AG04449 (cell line): ENCODE measurements at regions not wholly inside any gene's neighbourhood (a gene's known extent, or its start where the extent isn't known, plus 50 kb on each side); places are given as distances from the start of the nearest gene placed in this dataset.

Experiments used
- CTCF ChIA-PET: fragments of 350-600 bp; formaldehyde crosslinking; extraction: SDS; loops from one replicate; lab custom pipeline; 2021; ENCODE audit warnings: antibody characterized with exemption; lab: Yijun Ruan, JAX
- POLR2A ChIA-PET: fragments of 400-600, 350-600 bp; formaldehyde crosslinking; extraction: SDS; loops from one replicate; lab custom pipeline; 2020; ENCODE audit warnings: antibody characterized with exemption, inconsistent platforms; lab: Yijun Ruan, JAX
- DNase-seq: peaks from one replicate; pipeline ENCODE4 v3.0.0-alpha.2; 2010; ENCODE audit warnings: low read depth, low spot score
- H3K4me3 ChIP-seq: 2 replicates; pipeline ENCODE4 v1.5.1; 2011; ENCODE audit warnings: low read depth, mild to moderate bottlenecking, control low read depth, low read length
- TF ChIP-seq, protein P1 (sequence below): IDR thresholded peaks from one replicate; pipeline ENCODE4 v1.5.1; 2011; ENCODE audit warnings: mild to moderate bottlenecking, moderate library complexity, low read length, control low read depth, inconsistent platforms; ENCODE audit not compliant: insufficient read depth; ENCODE audit errors: missing control alignments

DNA sequence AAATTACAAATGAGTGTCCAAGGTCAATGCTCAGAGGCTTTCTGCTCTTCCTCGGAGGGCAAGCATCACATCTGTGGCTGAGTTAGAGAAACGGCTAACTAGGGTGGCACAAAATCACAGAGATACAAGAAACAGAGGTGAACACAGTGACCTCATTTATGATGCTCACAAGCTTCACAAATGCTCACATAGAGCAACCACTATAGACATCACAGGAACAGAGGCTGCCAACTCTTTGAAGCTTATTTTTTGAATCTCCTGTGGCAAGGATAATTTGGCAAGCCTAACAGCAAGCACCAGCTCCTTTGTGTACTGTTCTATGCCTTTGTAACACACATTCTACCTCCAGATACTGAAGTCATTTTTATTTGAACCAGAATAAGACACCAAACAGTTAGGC, 416.5 kb upstream of the DDI1 start:
- DNase-seq, result no peak
- POLR2A ChIA-PET, result no interaction called here

DNA sequence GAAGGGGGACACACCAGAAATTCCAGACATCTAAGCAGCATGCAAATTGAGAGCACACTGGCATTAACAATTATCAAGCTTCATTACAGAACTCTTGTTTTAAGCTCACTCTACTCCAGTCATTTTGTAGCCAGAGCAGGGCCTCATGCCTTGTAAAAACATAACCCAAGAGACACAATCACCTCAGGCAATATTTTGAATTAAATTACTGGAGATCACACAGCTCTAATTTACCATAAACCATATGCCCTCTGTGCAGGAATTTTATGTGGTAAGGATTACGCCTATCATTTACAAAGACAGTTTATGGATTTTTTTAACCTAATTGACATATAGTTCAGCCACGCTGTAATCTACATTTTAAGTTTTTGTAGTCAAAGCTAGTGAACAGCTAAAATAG, 414.1 kb upstream of the DDI1 start:
- TF ChIP-seq, protein P1, sequence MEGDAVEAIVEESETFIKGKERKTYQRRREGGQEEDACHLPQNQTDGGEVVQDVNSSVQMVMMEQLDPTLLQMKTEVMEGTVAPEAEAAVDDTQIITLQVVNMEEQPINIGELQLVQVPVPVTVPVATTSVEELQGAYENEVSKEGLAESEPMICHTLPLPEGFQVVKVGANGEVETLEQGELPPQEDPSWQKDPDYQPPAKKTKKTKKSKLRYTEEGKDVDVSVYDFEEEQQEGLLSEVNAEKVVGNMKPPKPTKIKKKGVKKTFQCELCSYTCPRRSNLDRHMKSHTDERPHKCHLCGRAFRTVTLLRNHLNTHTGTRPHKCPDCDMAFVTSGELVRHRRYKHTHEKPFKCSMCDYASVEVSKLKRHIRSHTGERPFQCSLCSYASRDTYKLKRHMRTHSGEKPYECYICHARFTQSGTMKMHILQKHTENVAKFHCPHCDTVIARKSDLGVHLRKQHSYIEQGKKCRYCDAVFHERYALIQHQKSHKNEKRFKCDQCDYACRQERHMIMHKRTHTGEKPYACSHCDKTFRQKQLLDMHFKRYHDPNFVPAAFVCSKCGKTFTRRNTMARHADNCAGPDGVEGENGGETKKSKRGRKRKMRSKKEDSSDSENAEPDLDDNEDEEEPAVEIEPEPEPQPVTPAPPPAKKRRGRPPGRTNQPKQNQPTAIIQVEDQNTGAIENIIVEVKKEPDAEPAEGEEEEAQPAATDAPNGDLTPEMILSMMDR, result no peak
- POLR2A ChIA-PET, result no interaction called here
- H3K4me3 ChIP-seq, result no peak overlapping the region
- CTCF ChIA-PET, result interaction anchor here (0.5 to 3.0 kb wide), 3 partner anchors 11 to 1483 kb away, joined by 4 to 12 read pairs (median 7); no protein-coding TSS in a partner anchor
- DNase-seq, result no peak

More for the DNA sequence above, 416.5 kb upstream of the DDI1 start:
- CTCF ChIA-PET, result interaction anchor here (0.9 to 2.3 kb wide), 6 partner anchors 9 to 418 kb away, joined by 3 to 10 read pairs (median 4); no protein-coding TSS in a partner anchor
- TF ChIP-seq, protein P1, result no peak
- H3K4me3 ChIP-seq, result no peak overlapping the region

DNA sequence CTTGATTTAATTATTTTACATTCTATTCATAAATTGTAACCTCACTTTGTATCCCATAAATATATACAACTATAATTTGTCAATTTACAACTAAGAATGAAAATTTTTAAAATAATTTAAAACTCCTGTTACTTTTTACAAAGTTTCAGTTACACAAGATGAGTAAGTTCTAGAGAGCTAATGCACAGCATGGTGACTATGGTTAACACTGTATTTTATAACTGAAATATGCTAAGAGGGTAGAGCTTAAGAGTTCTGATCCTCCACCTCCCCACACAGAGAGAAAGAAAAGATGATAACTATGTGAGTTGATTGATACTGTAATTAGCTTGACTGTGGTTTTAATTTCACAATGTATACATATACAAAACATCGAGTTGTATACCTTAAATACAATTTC, 412.5 kb upstream of the DDI1 start:
- CTCF ChIA-PET, result interaction anchor here (0.6 to 3.0 kb wide), 5 partner anchors 13 to 58 kb away, joined by 3 to 12 read pairs (median 4); no protein-coding TSS in a partner anchor
- no peak overlapping the region for H3K4me3 ChIP-seq
- POLR2A ChIA-PET, result no interaction called here
- no peak for DNase-seq
- TF ChIP-seq, protein P1, result no peak

DNA sequence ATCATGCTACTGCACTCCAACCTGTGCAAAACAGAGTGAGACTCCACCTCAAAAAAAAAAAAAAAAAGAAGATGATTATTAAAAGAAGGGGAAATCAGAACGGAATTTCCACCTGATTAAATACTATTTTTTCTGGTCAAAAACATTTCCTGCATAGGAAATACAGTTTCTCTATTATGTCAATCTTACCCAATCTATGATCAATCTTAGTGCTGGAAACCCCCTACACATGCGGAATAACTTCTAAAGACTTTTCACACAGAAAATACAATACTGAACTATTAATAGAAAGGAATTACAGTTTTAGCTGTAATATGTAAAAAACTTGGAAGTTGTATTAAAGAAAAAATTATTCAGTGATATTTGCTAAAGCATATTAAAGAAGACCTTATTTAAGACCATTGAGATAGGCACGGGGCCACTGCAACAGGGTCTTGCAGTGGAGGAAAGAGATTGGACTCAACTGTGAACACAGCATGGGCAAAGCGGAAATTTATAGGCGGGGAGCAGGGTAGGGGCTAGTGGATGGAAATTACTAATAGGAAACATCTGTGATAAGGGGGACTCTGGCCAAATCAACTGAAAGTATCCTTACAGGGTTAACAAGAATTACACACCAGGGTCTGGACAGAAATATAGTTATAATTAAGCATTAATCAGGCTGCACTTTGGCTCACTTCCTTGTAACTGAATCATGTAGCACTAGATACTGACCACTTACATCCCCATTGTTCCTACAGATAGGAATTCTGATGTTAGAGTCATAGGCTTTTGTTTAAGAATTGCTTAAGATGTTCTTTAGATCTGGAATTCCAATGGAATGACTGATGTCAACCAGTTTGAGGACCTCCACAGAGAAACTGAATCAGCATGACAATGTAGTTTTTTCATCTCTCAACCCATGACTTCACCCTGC, 411.5 kb upstream of the DDI1 start:
- TF ChIP-seq, protein P1, result no peak
- POLR2A ChIA-PET, result no interaction called here

DNA sequence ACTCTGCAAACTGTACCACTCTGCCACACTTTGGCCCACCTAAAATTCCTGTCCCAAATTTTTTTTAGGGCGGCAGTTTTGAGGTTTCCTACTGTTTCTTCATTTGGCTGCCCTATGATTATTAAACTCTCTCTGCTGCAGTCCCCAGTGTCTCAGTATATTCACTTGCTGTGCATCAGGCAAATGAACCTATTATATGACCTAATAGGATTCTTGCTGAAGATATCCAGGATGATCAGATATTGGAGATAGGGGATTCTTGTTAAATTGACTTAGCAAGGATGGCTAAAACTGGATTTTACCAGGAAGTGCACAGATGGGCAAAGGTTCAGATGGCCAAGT, 410.8 kb upstream of the DDI1 start:
- CTCF ChIA-PET, result no interaction called here
- H3K4me3 ChIP-seq, result no peak overlapping the region
- TF ChIP-seq, protein P1, result no peak
- DNase-seq, result no peak
- POLR2A ChIA-PET, result no interaction called here

More for the DNA sequence above, 411.5 kb upstream of the DDI1 start:
- CTCF ChIA-PET, result no interaction called here
- DNase-seq, result peak; percentile 71
- no peak overlapping the region for H3K4me3 ChIP-seq

DNA sequence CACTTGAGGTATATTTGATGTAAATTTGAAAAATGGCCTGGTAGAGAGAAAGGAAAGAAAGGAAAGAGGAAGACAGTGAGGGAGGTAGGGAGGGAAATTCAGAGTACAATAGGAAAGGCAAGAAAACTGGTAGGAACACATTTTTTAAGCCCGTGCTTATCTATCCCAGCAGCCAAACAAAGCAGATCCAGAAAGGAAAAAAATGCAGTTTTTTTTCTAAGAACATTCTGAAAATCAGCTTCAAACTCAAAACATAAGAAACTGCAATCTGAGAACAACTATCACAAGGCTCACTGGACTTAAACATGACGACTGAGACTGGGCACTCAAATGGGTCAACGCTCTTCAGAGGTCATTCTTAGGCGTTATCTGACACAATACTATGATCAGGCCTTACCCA, 408.3 kb upstream of the DDI1 start:
- POLR2A ChIA-PET, result no interaction called here

More for the DNA sequence above, 408.3 kb upstream of the DDI1 start:
- H3K4me3 ChIP-seq, result no peak overlapping the region
- TF ChIP-seq, protein P1, result no peak
- DNase-seq, result no peak
- CTCF ChIA-PET, result interaction anchor here (1.4 kb wide), 1 partner anchor 26 kb away, joined by 3 read pairs; no protein-coding TSS in a partner anchor
